ENCODE measurements at regions not wholly inside any gene's neighbourhood (a gene's known extent, or its start where the extent isn't known, plus 50 kb on each side); places are given as distances from the start of the nearest gene placed in this dataset.

DNA sequence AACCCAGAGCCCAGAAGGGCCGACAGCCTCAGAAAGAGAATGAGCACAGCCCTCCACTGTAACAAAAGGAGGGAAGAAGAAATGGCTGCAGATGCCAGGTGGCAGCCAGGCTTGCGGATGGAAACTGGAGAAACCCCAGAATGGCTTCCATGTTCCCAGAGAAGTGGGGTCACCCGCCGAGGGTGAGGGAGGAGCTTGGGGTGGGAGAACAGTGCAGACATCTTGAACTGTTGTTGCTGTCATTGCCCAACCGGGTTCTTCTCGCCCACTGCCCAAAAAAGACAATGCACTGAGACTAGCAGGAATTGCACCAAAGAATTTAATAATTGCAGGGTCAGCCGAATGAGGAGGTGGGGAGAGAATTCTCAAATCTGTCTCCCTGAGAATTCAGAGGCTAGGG lies 223.2 kb upstream of the RAB6C start:
- intact Hi-C loops (cut with DNase I) = no loop called here
- no peaks in the 10 kb centered on the region for H3K9me3 ChIP-seq
- ATAC-seq = no peak
- no peak overlapping the region for H3K27ac ChIP-seq
- no peaks in the 10 kb centered on the region for H3K36me3 ChIP-seq (ENCODE audit: insufficient read depth in 1 of 2, low read depth in 1 of 2)
- 80 to 88% (median 82%) methylated on average over 7 of the region's 7 CpGs for WGBS, 3 donors
- H3K4me1 ChIP-seq = peaks cover 6% of the 10 kb centered on the region
- H3K27me3 ChIP-seq (ENCODE audit: insufficient read depth in 3 of 3, low read length in 2 of 3) = peaks cover 0 to 6% (median 0%) of the 10 kb centered on the region in 3 donors
- no peak overlapping the region for H3K4me3 ChIP-seq
- no peak for DNase-seq
- TF ChIP-seq, protein P1, sequence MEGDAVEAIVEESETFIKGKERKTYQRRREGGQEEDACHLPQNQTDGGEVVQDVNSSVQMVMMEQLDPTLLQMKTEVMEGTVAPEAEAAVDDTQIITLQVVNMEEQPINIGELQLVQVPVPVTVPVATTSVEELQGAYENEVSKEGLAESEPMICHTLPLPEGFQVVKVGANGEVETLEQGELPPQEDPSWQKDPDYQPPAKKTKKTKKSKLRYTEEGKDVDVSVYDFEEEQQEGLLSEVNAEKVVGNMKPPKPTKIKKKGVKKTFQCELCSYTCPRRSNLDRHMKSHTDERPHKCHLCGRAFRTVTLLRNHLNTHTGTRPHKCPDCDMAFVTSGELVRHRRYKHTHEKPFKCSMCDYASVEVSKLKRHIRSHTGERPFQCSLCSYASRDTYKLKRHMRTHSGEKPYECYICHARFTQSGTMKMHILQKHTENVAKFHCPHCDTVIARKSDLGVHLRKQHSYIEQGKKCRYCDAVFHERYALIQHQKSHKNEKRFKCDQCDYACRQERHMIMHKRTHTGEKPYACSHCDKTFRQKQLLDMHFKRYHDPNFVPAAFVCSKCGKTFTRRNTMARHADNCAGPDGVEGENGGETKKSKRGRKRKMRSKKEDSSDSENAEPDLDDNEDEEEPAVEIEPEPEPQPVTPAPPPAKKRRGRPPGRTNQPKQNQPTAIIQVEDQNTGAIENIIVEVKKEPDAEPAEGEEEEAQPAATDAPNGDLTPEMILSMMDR (IDR thresholded peaks at IDR 0.05) = no peak

DNA sequence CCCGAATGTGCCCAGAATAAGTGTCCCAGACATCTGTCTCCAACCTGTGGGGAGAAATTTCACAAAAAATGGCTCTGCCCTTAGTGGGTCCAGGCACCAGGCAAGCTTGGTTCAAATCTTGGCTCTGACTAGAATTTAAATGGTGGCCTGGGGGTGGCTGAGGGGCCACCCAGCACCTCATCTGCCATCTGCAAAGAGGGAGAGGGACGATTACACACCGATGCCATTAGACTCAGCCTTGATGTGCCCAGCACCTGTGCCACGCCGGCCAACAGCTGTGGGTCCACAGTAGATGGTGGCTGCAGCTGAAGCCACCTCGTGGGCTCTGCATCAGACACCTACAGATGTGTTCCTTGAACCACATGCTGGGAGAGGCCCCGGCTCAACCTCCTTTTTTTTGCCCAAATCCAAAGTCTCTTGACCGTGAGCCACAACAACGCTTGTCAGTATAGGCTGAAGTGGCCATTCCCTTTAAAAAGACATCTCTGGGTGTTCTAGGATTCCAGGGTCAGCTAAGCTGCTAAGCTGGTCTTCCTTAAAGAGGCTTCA lies 222.0 kb upstream of the RAB6C start:
- Histone ChIP-seq H3K4me3 (no peak overlapping the region), H3K4me1 (peaks cover 6% of the 10 kb centered on the region), H3K27me3 (ENCODE audit: insufficient read depth in 3 of 3, low read length in 2 of 3) (peaks cover 0 to 6% (median 0%) of the 10 kb centered on the region in 3 donors), H3K9me3 (no peaks in the 10 kb centered on the region), H3K27ac (no peak overlapping the region), H3K36me3 (ENCODE audit: insufficient read depth in 1 of 2, low read depth in 1 of 2) (no peaks in the 10 kb centered on the region)
- TF ChIP-seq, protein P1 (IDR thresholded peaks at IDR 0.05) = no peak
- 87 to 90% (median 88%) methylated on average over 9 of the region's 9 CpGs for WGBS, 3 donors
- no peak for DNase-seq
- intact Hi-C loops (cut with DNase I) = no loop called here
- ATAC-seq = no peak

DNA sequence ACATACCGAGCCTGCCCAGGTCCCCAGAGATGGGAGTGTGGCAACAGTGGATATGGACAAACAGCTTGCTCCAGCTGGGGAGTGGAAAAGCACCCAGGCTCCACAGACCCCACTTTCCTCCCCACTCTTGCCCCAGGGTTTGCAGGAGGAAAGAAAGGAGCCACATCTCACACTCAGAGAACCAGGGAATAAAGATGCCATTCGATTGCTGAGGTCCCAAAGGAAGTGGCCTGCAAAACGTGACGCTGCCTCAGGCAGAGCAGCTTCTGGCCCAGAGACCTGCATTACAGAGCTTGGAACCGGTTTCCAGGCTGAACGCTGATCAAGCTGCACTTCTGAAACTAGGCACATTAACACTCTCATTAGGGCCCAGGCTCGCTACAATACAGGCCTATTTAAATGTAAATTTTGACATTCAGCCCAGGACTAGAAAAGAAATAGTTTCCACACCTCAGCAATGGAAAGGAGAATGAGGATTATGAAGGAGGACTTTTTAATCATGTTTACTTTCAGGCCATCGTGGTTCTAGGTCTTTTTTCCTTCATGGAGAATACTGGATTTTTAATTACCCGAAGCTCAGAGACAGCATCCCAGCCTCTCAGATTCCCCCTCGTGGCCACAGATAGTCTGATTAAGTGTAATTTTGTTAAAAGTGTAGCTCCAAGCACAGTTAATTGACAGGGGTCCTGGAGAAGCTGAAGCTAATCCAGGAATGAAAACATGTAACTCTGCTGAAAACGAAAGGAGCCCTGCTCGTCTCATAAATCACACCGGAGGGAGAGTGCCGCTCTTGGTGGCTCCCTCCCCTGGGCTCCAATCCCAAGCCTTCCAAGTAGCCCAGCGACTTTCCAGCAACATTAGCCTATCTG lies 221.3 kb upstream of the RAB6C start:
- intact Hi-C loops (cut with DNase I) = no loop called here
- DNase-seq (peak in 1 of 2 donors; percentile 39), ATAC-seq (peak in 1 of 4 donors; percentile 35)
- H3K27me3 ChIP-seq (ENCODE audit: insufficient read depth in 3 of 3, low read length in 2 of 3) = peaks cover 0 to 6% (median 0%) of the 10 kb centered on the region in 3 donors
- TF ChIP-seq, protein P1 (IDR thresholded peaks at IDR 0.05) = no peak
- H3K9me3 ChIP-seq = no peaks in the 10 kb centered on the region
- H3K4me1 ChIP-seq = peaks cover 6% of the 10 kb centered on the region
- WGBS, 3 donors = 18 to 25% (median 19%) methylated on average over 15 of the region's 15 CpGs
- no peaks in the 10 kb centered on the region for H3K36me3 ChIP-seq (ENCODE audit: insufficient read depth in 1 of 2, low read depth in 1 of 2)
- no peak overlapping the region for H3K27ac ChIP-seq
- H3K4me3 ChIP-seq = peak overlapping the region; percentile 48

DNA sequence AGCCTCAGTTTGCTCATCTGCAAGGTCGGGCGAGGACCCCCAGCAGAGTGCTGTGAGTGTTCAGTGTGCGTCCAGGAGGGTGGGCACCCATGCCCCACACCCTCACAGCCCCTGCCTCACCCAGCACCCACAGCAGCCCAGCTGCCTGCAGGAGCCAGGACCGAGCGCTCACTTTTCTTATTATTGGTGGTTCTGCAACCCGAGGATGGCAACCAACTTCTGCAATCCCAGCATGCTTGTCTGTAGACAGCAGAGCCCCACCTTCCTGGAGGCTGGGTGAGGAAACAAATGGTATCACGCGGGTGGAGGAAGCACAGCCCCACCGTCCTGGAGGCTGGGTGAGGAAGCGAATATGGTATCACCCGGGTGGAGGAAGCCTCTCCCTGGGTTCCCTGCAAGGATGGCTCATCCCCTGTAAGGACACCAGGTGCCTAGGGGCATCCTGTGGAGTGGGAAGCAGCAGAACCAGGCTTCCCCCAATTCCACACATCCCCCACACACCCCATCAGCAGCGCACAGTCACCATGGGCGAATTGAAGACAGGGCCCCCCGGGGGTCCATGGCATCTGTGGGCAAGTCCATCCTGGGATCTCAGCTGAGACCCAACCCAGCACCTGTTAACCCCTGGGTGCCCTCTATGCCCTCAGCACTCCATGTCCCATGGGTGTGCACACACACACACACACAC lies 220.5 kb upstream of the RAB6C start:
- 49 to 60% (median 52%) methylated on average over 14 of the region's 14 CpGs for WGBS, 3 donors
- TF ChIP-seq, protein P1 (IDR thresholded peaks at IDR 0.05) = no peak
- Histone ChIP-seq H3K9me3 (no peaks in the 10 kb centered on the region), H3K4me3 (peak overlapping the region; percentile 48), H3K4me1 (peaks cover 6% of the 10 kb centered on the region), H3K27me3 (ENCODE audit: insufficient read depth in 3 of 3, low read length in 2 of 3) (peaks cover 0 to 6% (median 0%) of the 10 kb centered on the region in 3 donors), H3K27ac (no peak overlapping the region), H3K36me3 (ENCODE audit: insufficient read depth in 1 of 2, low read depth in 1 of 2) (no peaks in the 10 kb centered on the region)
- ATAC-seq = peak in 3 of 4 donors; percentile 25 to 43 (median 41)
- intact Hi-C loops (cut with DNase I) = no loop called here
- DNase-seq = peak in 1 of 2 donors; percentile 29

Measured in psoas muscle (tissue), 7 donors.